ENCODE measurements at regions not wholly inside any gene's neighbourhood (a gene's known extent, or its start where the extent isn't known, plus 50 kb on each side); places are given as distances from the start of the nearest gene placed in this dataset.
"Not testable (repeated sequence)": the region's sequence is repeated elsewhere in the genome, so short reads cannot be mapped to it uniquely, and the experiment has no call there.

- not testable (repeated sequence) for TF ChIP-seq CTCF (conservative IDR thresholded peaks at IDR 0.05 in 1 of 2, IDR thresholded peaks at IDR 0.05 in 1 of 2; ENCODE audit: extremely low read depth in 1 of 2, insufficient read depth in 1 of 2, low read depth in 1 of 2, low read length in 2 of 2); EZH2 (IDR thresholded peaks at IDR 0.05; ENCODE audit: borderline replicate concordance, low read length)
These were observed 239.2 kb downstream of the AEBP2 start for GRCh38 chr12:19678501-19678900.

All from mammary epithelial cell (primary cell).